Inferior parietal cortex (tissue), 1 donor: ENCODE measurements at regions not wholly inside any gene's neighbourhood (a gene's known extent, or its start where the extent isn't known, plus 50 kb on each side); places are given as distances from the start of the nearest gene placed in this dataset.
"Not testable (repeated sequence)": the region's sequence is repeated elsewhere in the genome, so short reads cannot be mapped to it uniquely, and the experiment has no call there.

Experiments used
- DNase-seq: peaks from one replicate; pipeline ENCODE4 v3.0.0-alpha.2; 2016; ENCODE audit errors: extremely low spot score

DNA sequence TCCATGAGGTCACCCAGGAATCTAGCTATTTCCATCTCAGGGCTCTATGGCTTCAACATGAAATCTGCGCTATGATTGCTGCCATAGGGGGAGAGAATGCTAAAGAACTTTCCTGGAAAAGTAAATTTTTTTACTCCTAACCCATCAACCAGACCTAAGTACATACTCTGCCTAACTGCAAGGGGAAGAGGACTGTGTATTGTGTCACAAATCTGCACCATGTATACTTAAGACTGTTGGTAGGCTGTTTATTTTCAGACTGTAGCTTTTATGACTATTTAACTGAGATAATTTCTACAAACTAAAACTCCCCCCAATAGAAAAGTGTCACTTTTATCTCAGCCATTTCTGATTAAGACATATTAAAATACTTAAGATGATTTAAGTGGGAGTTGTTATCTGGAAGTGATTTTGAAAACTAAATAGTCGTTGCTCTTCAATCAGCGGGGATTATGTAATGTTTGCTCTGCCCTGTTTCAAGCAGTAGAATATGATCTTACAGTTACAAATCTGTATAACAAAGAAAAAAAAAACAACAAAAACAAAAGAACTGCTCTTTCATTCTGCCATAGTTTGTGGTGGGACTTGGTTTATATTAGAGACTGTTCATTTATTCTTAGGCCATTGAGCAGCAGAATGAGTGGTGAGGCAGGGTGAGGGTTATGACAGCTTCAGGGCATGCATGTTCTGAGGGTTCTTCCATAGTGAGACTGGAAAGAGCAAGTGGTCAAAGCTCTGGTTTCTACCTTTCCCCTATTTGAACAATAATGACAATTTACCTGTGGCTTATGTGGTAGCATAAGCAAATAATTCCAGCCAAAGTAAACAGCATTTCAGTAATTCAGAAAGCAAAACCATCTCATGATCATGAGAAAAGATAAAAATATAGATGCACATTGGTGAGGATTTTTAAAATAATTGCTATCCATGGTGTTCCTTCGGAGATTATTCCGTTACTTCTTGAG, 126.3 kb upstream of the CEP162 start:
- DNase-seq, result no peak

DNA sequence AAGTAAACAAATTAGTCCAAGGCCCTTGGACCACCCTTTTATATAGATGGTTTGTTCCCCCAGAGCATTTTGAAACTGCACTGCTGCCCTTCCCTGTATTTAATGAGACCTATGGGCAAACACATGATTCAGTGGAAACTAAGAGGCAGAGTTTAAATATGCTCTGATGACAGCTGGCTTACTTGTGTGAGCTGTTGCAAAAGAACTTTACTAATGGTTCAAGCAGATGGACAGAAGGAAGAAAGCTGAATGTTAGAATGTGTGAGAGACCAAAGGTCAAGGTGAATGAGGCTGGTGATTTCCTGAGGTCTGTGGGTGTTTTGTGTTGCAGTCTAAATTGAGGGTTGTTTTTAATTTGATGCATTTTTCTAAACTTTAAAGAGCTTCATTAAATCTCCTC, 123.0 kb upstream of the CEP162 start:
- no peak for DNase-seq

DNA sequence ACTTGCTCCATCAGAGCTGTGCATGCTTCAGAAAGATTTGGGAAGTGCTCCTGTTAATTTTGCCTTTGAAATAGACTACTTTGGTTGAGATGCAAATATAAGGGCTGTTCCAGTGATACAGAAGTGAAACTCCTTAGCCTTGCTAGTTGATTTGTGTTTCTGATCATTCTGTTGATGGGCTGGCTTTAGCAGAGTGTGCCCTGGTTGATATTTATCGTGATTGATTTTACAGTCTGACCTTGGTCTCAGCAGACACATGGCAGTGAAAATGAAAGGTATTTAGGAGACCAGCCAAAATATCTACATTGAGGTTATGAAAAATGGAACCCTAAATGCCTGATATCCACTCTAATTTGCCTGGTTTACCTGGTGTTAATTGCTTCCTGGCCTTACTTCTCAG, 122.1 kb upstream of the CEP162 start:
- no peak for DNase-seq

DNA sequence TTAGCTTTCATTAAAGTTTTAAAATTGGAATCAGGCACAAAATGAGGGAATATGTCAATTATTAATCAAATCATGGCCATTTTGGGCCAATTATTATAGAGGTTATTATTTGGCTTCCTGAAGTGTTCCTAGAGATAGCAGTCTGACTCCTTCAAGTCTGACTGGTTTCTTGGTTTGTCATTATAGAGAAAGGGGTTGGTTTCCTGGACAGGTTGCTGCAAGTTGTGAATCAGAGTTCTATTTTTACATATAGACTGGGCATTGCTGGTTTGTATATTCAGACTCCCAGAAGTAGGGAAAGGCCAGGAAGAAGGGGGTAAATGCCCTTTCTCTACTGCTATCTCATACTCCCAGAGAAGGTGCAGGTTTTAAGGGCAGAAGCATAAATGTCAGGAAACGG, 121.4 kb upstream of the CEP162 start:
- DNase-seq, result no peak

DNA sequence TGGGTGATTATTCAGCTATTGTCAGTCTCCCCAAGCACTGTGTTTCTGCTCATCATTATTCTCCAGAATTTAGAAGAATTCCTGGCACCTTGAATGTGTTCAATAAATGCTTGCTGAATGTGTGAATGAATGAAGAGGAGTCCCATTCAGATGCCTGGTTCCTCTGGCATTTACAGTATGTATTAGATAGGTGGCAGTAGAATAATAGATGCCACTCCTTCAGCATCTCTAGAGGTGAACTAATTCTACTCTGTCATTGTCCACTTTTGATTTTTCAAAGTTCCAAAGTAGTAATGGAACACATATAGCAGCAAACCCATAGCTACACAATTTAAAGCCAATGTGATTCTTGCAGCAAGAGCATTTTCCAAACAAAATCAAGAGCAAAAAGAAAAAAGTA, 118.9 kb upstream of the CEP162 start:
- DNase-seq, result no peak

DNA sequence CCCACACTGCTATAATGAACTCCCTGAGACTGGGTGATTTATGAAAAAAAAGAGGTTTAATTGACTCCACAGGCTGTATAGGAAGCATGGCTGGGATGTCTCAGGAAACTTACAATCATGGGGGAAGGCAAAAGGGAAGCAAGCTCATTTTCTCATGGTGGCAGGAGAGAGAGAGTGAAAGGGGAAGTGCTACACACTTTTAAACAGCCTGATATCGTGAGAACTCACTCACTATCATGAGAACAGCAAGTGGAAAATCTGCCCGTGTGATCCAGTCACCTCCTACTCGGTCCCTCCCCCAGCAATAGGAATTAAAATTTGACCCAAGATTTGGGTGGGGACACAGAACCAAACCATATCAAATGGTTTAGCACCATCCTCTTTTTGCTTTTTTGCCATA, 116.6 kb upstream of the CEP162 start:
- no peak for DNase-seq

DNA sequence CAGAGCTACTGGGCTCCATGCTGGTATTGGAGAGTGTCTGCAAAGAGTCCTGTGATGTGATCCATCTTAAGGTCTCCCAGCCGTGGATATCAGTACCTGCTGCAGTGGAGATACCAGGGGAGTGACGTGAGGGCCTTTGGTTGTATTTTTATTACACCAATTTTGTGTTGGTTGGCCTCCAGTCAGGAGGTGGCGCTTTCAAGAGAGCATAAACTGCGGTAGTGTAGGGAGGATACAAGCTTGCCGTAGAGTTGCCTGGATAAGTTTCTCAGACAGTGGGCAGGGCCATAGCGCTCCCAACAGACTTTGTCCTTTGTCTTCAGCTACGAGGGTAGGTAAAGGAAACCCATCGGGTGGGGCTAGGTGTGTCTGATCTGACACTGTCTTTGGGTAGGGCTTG, 113.0 kb upstream of the CEP162 start:
- no peak for DNase-seq

DNA sequence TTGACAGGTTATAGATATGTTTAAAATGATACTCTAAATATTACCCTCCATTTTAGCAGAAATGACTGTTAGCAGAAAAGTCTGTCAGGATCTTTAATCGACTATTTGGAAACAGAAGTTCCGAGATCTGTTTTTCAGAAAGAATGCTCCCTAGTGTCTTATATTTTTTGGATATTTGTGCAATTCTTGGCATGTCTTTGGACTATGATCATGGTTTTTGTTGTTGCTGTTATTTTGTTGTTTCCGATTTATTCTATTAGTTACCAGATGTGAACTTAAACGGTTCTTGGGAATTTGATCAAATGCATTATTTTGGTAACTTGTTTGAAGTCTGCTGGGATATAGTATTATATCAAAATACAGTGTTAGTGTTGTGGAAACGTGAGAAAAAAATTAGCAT, 106.4 kb upstream of the CEP162 start:
- DNase-seq, result no peak

DNA sequence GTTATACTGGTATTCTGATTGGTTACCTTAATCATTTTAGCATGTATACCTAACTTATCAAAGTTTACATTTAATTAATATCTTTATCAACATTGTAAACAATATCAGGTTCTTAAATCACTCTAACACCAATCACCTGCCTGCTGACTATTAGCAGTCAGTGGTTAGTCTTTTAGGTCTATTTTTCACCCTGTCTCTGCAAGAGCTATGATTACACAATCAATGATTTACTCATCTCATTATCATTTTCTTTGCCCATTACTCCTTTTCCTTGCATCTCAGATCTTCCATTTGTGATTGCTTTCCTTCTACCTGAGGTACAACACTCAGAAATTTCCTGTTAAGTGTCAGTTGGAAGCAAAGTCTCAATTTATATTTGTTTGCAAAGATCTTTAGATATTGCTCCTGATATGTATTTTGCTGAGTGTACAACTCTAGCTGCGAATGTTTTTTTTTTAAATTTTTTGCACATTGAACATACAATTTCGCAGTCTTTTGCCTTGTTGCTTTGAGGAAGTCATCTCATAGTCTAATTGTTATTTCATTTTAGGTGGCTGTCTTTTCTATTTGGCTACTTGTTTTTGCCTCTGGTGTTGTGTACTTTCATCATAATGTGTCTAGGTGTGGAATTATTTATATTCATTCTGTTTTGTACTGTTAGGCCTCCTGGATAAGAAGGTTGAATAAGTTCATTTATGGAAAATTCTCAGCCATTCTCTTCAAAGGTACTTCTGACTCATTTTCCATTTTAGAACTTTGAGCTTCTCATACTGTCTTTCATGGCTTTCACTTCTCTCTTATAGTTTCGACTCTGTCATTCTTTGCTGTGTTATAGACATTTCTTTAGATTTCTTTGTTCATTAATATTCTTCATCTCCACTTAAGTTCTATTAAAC, 104.9 kb upstream of the CEP162 start:
- no peak for DNase-seq

DNA sequence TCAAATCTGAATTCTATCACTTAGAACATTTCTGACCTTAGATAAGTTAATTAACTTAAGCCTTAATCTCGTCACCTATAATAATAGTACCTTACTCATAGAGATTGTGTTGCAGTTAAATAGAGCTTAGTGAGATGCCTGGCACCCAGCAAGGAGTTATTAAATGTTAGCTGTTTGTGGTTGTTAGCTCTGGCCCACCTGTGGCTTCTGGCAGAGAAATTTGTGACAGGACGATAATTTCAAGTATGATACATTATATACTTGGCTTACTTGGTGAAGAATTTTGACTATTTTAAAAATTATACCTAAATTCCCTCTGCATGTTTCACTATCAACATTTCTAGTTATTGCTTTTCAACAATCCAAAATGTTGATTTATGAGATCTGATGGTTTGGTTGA, 102.9 kb upstream of the CEP162 start:
- no peak for DNase-seq

DNA sequence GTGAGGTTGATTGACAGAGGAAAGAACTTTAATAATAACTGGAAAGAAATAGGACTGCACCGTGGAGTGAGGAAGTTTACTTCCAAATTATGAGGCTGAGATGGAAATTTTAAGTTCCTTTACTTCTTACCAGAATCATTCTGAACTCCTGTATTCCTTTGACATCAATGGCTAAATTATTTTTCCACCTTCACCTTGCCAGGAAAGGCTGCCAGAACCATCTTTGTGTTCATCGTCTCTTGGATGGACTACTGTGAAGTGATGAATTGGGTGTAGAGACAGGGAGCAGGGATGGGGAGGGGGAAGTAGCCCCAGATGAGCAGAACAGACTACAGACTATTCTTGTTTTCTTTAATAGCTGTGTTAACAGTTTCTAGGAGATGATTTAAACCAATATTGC, 102.1 kb upstream of the CEP162 start:
- DNase-seq, result no peak

DNA sequence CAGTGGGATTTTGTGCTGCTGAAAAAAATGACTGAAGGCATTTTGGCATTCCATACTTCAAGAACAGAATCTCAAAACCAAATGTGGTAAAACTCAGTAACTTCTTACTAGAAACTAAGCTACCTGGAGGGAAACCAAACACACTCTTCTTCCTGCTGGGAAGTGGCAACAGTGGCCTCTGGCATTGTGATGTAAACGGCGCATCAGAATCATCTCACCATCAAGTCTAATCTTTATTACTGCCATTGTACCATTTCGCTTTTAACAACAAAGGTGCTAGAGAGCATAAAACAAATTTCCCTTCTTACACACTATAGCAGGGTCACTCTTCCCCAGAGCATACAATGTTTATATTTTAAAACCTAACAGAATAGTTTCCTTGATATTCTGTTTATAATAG, 101.6 kb upstream of the CEP162 start:
- DNase-seq, result no peak

DNA sequence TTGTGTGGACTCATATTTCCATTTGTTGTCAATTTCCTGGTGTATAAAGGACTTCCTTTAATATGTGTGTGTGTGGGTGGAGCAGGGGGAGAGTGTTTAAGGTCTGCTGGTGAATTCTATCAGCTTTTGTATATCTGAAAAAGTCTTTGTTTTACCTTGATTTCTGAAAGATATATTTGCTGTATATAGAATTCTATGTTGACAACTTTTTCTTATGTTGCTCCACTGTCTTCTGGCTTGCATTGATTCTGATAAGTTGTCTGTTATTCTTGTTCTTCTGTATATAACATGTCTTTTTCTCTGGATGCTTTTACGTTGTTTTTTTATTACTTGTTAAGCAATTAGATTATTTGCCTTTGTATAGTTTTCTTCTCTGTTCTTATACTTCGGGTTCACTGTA, 90.0 kb upstream of the CEP162 start:
- DNase-seq, result no peak

DNA sequence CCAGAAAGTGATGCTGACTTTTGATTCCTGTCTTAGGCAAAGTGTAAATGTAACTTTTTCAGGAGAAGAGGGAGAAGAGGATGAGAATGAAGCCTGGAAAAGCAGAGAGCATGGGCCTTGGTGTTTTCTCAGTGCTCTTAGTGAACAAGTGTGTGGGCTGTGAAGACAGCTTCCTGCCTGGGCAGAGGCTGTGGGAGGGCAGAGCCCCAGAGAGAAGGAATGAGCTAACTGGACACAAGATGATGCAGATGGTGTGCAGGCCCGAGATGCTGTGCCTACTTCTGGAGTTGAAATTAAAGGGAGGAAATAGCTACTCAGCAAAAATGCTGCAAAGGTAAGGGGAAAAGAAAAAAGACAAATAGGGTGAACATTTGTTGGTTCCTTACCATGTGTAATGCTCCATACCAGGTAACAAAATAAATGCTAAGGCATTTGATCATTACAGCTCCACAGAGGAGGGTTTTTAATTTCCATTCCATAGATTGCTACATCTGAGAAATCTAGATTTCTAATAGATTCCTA, 87.0 kb upstream of the CEP162 start:
- DNase-seq, result no peak

DNA sequence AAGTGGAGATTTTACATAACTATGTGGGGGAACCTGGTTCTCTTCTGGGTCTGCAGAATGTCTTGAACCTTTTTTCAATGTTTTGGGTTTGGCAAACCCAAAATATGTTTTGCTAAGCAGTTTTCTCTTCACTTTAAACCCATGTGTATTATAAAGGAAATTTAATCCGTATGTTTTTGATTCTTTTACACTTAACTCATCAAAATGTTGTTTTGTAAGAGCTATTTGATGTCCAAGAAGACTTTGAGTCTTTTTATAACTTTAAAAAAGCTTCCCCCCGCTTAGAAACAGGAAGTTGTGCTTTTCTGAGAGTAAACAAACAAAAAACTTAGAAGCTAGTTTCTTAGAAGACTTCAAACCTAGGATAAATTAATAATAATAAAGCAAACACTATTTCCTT, 81.9 kb upstream of the CEP162 start:
- no peak for DNase-seq

DNA sequence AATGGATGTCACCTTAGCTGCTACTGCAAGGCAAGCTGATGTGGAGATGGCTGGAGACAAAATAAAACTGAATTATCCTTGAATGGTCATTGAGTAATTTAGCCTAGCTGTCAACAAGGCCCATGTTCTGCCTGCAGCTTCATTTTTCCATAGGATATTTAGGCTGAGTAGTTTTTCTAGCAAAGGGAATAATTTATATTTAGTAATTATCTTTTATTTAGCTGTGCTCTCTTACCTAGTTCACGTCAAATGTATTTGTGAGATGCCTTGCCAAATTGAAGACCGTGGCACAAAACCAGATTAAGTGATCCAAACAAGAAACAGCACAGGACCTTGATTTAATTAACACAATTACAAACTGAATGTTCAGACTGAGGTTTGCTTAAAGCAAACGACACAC, 77.4 kb upstream of the CEP162 start:
- DNase-seq, result no peak

DNA sequence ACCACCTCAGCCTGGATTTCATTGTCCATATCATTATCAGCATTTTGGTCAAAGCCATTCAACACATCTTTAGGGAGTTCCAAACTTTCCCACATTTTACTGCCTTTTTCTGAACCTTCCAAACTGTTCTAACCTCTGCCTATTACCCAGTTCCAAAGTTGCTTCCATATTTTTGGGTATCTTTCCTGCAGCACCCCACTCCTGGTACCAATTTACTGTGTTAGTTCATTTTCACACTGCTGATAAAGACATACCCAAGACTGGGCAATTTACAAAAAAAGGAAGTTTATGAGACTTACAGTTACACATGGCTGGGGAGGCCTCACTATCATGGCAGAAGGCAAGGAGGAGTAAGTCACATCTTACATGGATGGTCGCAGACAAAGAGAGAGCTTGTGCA, 63.6 kb upstream of the CEP162 start:
- not testable (repeated sequence) for DNase-seq

DNA sequence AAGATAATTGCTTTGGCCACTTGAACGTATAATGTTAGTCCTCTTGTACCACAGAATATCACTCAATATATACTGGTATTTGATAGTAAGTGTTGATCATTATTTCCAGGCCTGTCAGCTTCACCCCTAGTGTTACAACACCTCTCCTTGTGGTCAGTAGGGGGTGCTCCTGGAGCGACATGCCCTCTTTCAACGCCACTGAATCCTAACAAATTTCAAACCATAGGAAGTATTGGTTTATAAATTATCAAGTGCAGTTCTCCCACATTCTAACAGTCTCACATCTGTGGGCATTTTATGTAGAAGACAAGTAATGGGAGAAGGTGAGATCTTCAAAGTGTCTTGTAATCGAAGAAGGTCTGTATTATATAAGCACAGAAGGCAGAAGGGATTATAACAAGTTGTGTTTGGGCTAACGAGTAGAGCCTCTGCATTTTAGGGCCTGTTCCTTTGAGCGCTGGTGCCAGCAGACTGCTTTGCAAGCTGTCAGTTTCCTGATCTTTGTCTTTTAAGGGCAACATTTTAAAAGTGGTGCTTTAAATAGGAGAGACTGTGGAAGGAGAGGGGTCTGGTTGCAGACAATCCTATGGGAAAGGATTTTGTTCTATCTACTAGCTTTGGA, 57.1 kb upstream of the CEP162 start:
- no peak for DNase-seq

DNA sequence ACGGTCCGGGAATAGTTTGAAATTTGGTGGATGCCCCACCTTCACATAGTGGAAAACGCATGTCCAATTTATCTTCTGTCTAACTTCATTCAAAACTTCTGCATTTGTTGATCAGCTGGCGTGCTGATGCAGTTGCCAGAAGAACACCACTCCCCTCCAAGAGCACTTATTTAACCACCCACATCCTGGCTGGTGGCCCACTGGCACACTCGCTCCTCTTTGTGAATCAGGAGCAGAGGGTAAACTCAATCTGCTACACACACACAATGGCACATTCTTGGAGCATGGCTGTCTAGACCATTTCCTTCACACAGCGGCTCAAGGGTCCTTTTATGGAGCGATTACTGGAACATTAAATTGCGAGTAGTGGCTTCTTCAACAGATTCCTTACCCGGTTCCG, 55.1 kb upstream of the CEP162 start:
- no peak for DNase-seq

DNA sequence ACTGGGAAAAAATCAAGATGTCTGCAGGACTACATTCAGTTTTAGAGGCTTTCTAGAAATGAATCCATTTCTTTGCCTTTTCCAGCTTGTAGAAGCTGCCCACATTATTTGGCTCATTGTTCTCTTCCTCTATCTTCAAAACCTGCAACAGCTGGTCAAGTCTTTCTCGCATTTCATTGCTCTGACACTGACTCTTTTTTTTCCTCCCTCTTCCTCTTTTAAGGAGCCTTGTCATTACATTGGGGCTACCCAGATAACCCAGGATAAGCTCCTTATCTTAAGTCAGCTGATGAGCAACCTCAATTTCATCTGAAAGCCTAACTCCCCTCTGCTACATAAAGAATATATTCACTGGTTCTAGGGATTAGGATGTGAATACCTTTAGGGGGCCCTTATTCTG, 53.2 kb upstream of the CEP162 start:
- no peak for DNase-seq

DNA sequence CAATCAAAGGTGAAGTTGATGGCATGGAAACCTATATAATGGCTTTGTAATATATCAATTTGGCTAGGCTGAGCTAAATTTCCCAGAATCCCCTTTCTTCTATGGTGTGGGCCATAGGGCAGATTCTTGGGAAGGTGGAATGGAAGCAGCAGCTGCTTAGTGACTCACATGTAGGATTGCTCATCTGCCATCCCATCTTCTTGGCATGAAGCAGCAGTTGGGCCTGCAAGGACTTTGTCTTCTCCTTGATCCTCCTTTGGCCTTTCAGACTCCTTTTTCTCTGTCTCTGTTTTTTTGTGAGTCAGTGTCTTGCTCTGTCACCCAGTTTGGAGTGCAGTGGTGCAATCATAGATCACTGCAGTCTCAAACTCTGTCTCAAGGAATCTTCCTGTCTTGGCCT, 52.6 kb upstream of the CEP162 start:
- DNase-seq, result no peak

DNA sequence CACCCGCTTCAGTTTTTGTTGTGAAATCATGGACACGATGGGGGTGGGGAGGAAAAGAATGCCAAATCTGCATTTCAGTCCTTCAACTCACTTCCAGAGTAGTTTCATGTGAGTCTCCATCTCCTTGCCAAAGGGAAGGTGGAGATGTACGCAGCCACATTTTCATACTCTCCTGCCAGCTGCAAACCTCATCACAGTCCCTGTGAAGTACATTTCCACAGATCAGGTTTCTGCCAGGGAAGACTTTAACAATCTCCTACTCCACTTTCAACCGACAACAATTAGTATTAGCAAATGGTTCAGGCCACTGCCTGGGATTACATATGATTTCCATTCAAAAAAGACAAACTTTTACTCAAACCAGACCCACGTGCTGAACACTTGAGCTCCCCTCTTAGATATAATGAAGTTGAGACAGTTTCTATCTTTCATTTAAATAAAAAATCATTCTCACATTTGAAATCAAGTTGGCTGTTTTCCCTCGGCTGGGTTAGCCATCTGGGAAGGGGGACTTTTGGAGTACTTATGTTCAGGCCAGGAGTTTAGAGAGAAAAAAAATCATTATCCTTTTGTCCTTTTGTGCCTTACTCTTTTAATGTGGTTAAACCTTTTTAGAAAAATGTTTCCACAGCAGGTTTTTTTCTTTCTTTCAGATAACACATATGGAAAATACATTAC, 51.0 kb upstream of the CEP162 start:
- no peak for DNase-seq
